Keratinocyte (primary cell): ENCODE measurements at regions not wholly inside any gene's neighbourhood (a gene's known extent, or its start where the extent isn't known, plus 50 kb on each side); places are given as distances from the start of the nearest gene placed in this dataset.

Experiments
- DNase-seq: peaks from one replicate; pipeline ENCODE4 v3.0.0-alpha.2; 2011; ENCODE audit warnings: low read depth, missing footprints, low spot score
- FAIRE-seq: peaks from 2 replicates; lab custom pipeline; 2011; peaks lifted over from hg19 to GRCh38; lab: Jason Lieb, UNC
- H2AFZ ChIP-seq: 2 replicates; pipeline ENCODE4 v1.6.0; 2012; ENCODE audit warnings: low read length, control low read depth, inconsistent platforms; ENCODE audit not compliant: control insufficient read depth
- H3K27ac ChIP-seq: 2 replicates; pipeline ENCODE4 v1.5.1; 2011; ENCODE audit warnings: low read length; ENCODE audit not compliant: control insufficient read depth, insufficient read depth
- H3K27me3 ChIP-seq: 3 replicates; pipeline ENCODE4 v1.6.0; 2011; ENCODE audit warnings: low read length; ENCODE audit not compliant: control insufficient read depth, insufficient read depth; ENCODE audit errors: extremely low read depth
- H3K36me3 ChIP-seq, 2 experiments: 2 replicates in 1 of 2; 3 replicates in 1 of 2; pipeline ENCODE4 v1.5.1; 2011; ENCODE audit warnings: low read length in 2 of 2, mild to moderate bottlenecking in 1 of 2; ENCODE audit not compliant: control insufficient read depth in 2 of 2, insufficient read depth in 2 of 2; ENCODE audit errors: extremely low read depth in 1 of 2
- H3K4me1 ChIP-seq: 3 replicates; pipeline ENCODE4 v1.5.1; 2011; ENCODE audit warnings: low read length; ENCODE audit not compliant: control insufficient read depth, insufficient read depth; ENCODE audit errors: extremely low read depth
- H3K4me2 ChIP-seq: 3 replicates; pipeline ENCODE4 v1.6.0; 2011; ENCODE audit warnings: low read depth, low read length; ENCODE audit not compliant: control insufficient read depth, insufficient read depth; ENCODE audit errors: extremely low read depth
- H3K4me3 ChIP-seq, 3 experiments: fragments of 200-600 bp in 1 of 3; sonication (generic) in 1 of 3; 2 replicates in 2 of 3; 3 replicates in 1 of 3; pipeline ENCODE4 v1.5.1; 2011 to 2016; ENCODE audit warnings: low read length in 3 of 3, mild to moderate bottlenecking in 3 of 3, control low read depth in 2 of 3, inconsistent platforms in 1 of 3, low read depth in 1 of 3, mixed read lengths in 1 of 3, mixed run types in 1 of 3, moderate library complexity in 1 of 3; ENCODE audit not compliant: control insufficient read depth in 2 of 3, insufficient read depth in 2 of 3; ENCODE audit errors: extremely low read depth in 1 of 3
- H3K79me2 ChIP-seq: 2 replicates; pipeline ENCODE4 v1.6.0; 2012; ENCODE audit warnings: low read length; ENCODE audit not compliant: control insufficient read depth, insufficient read depth
- H3K9ac ChIP-seq: 3 replicates; pipeline ENCODE4 v1.6.0; 2011; ENCODE audit warnings: low read length; ENCODE audit not compliant: control insufficient read depth, insufficient read depth; ENCODE audit errors: extremely low read depth
- H3K9me1 ChIP-seq: 3 replicates; pipeline ENCODE4 v1.6.0; 2011; ENCODE audit warnings: low read length; ENCODE audit not compliant: control insufficient read depth, insufficient read depth; ENCODE audit errors: extremely low read depth
- H3K9me3 ChIP-seq: 2 replicates; pipeline ENCODE4 v1.5.1; 2012; ENCODE audit warnings: low read depth, low read length; ENCODE audit not compliant: control insufficient read depth
- H4K20me1 ChIP-seq: 3 replicates; pipeline ENCODE4 v1.6.0; 2011; ENCODE audit warnings: low read length; ENCODE audit not compliant: control insufficient read depth, insufficient read depth; ENCODE audit errors: extremely low read depth
- CTCF ChIP-seq, 3 experiments: IDR thresholded peaks in 1 of 3; conservative IDR thresholded peaks in 1 of 3; optimal IDR thresholded peaks in 1 of 3; 2 replicates in 2 of 3; 3 replicates in 1 of 3; pipeline versions ENCODE3 to v1.5.1; 2011; ENCODE audit warnings: low read length in 3 of 3, mild to moderate bottlenecking in 3 of 3, moderate library complexity in 2 of 3, control low read depth in 1 of 3, inconsistent platforms in 1 of 3; ENCODE audit not compliant: insufficient read depth in 2 of 3; ENCODE audit errors: extremely low read depth in 1 of 3
- EZH2 ChIP-seq: IDR thresholded peaks from one replicate; pipeline ENCODE4 v1.6.1; 2012; ENCODE audit warnings: inconsistent platforms, mild to moderate bottlenecking, low read length, moderate library complexity
- dilution Hi-C: fragments of 300-500 bp; cut with MboI; formaldehyde crosslinking; loops from one replicate; pipeline ENCODE4 v1.7.0; 2020; ENCODE audit warnings: low sequenced_read_pairs; ENCODE audit not compliant: extremely low pct_ligation_motif_present

- no peaks in the 10 kb centered on the region for H3K79me2 ChIP-seq
- no peaks in the 10 kb centered on the region for H4K20me1 ChIP-seq
- no peak overlapping the region for H3K9ac ChIP-seq
- dilution Hi-C loops = no loop called here
- no peaks in the 10 kb centered on the region for H3K36me3 ChIP-seq
- no peak overlapping the region for H2AFZ ChIP-seq
- H3K9me1 ChIP-seq = no peaks in the 10 kb centered on the region
- H3K4me2 ChIP-seq = no peak overlapping the region
- DNase-seq = no peak
- H3K27me3 ChIP-seq = no peaks in the 10 kb centered on the region
- no peak overlapping the region for H3K27ac ChIP-seq
- H3K9me3 ChIP-seq = no peaks in the 10 kb centered on the region
- FAIRE-seq = no peak
- no peak overlapping the region for H3K4me3 ChIP-seq
- TF ChIP-seq EZH2 (no peak), CTCF (optimal IDR thresholded peaks at IDR 0.05 in 1 of 3, IDR thresholded peaks at IDR 0.05 in 1 of 3, conservative IDR thresholded peaks at IDR 0.05 in 1 of 3; ENCODE audit: extremely low read depth in 1 of 3, insufficient read depth in 2 of 3, low read length in 3 of 3) (no peak)
- no peaks in the 10 kb centered on the region for H3K4me1 ChIP-seq
Measured at GRCh38 chrX:10971759-10972158, 139.4 kb upstream of the HCCS start.

- H4K20me1 ChIP-seq = no peaks in the 10 kb centered on the region
- H3K9me3 ChIP-seq = no peaks in the 10 kb centered on the region
- no peaks in the 10 kb centered on the region for H3K4me1 ChIP-seq
- dilution Hi-C loops = no loop called here
- H3K79me2 ChIP-seq = no peaks in the 10 kb centered on the region
- no peaks in the 10 kb centered on the region for H3K9me1 ChIP-seq
- H3K9ac ChIP-seq = no peak overlapping the region
- no peaks in the 10 kb centered on the region for H3K36me3 ChIP-seq
- H3K27ac ChIP-seq = no peak overlapping the region
- no peak overlapping the region for H3K4me2 ChIP-seq
- no peak for DNase-seq
- H2AFZ ChIP-seq = no peak overlapping the region
- H3K27me3 ChIP-seq = no peaks in the 10 kb centered on the region
- no peak overlapping the region for H3K4me3 ChIP-seq
- FAIRE-seq = no peak
- no peak for TF ChIP-seq CTCF (optimal IDR thresholded peaks at IDR 0.05 in 1 of 3, IDR thresholded peaks at IDR 0.05 in 1 of 3, conservative IDR thresholded peaks at IDR 0.05 in 1 of 3; ENCODE audit: extremely low read depth in 1 of 3, insufficient read depth in 2 of 3, low read length in 3 of 3)
- no peak for TF ChIP-seq EZH2
Measured at GRCh38 chrX:10972706-10973105, 138.4 kb upstream of the HCCS start.
